Stimulated activated CD4-positive, alpha-beta T cell treated with anti-CD3 and anti-CD28 coated beads, TNF-alpha, amount 100 ng/mL, for 1 hour (primary cell): ENCODE measurements at regions not wholly inside any gene's neighbourhood (a gene's known extent, or its start where the extent isn't known, plus 50 kb on each side); places are given as distances from the start of the nearest gene placed in this dataset.
"Not testable (repeated sequence)": the region's sequence is repeated elsewhere in the genome, so short reads cannot be mapped to it uniquely, and the experiment has no call there.

Experiments used
- DNase-seq, 3 donors: peaks; one replicate each; pipeline ENCODE4 v3.0.0-alpha.2; 2020; ENCODE audit warnings: low read depth in 3 of 3, low spot score in 1 of 3

- DNase-seq, result no peak
Measured at GRCh38 chr3:103851793-103852192, 1417.0 kb downstream of the ZPLD1 start.

DNA sequence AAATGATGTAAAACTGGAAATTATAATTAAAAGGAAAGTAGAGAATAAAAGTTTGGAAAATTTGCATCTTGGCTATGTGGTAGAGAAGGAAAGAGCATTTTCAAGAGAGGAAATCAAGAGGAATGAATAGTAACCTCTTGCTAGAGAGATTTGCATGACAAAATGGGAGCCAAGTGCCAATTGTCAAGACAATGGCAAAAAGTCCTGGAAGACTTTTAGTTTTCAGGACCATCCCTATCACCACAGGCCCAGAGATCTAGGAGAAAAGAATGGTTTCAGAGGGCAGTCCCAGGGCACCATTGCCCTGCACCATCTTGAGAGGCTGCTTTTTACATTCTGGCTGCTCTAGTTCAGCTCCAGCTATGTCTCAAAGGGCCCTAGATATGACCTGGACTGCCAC is 1427.6 kb downstream of the ZPLD1 start:
- no peak for DNase-seq

- no peak for DNase-seq
Measured at GRCh38 chr3:103863381-103863780, 1428.6 kb downstream of the ZPLD1 start.

DNA sequence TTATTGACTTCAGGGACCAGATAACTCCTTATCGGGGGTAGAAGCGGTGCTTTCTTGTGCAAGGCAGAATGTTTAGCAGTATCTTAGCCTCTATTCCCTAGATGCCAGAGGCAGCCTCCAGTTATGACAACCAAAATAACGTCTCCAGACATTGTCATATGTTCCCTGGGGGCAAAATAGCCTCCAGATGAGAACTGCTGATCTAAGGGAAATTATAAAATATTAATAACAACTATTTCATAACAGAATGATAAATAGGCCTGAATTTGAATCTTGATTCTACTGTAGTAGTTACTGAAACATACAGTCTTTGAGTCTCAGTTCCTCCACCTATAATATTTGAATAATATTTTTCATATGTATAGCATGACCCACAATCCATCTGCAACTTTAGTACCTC is 1431.3 kb downstream of the ZPLD1 start:
- DNase-seq, result no peak

DNA sequence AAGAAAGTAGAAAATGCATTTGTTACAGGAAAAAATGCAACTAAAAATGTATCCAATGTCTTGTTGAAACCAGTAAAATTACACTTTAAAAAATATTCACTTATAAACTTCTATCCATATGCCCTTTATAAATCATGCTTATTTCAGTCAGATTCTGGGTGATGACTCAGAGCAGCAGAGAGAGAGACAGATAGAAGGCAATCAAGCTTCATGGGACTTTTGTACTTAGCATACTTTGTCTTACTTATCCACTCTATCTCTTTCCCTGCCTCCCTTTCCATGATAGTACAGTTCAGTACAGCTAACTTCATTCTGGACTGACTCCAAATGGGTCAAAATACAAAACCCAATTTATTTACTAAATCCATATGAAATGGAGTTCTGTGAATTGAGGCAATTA is 1438.2 kb downstream of the ZPLD1 start:
- no peak for DNase-seq

GRCh38 chr3:103873897-103874545 is 1439.2 kb downstream of the ZPLD1 start:
- no peak for DNase-seq

GRCh38 chr3:103881809-103882208 is 1447.0 kb downstream of the ZPLD1 start:
- not testable (repeated sequence) for DNase-seq

GRCh38 chr3:103889675-103890074 is 1454.9 kb downstream of the ZPLD1 start:
- no peak for DNase-seq

DNA sequence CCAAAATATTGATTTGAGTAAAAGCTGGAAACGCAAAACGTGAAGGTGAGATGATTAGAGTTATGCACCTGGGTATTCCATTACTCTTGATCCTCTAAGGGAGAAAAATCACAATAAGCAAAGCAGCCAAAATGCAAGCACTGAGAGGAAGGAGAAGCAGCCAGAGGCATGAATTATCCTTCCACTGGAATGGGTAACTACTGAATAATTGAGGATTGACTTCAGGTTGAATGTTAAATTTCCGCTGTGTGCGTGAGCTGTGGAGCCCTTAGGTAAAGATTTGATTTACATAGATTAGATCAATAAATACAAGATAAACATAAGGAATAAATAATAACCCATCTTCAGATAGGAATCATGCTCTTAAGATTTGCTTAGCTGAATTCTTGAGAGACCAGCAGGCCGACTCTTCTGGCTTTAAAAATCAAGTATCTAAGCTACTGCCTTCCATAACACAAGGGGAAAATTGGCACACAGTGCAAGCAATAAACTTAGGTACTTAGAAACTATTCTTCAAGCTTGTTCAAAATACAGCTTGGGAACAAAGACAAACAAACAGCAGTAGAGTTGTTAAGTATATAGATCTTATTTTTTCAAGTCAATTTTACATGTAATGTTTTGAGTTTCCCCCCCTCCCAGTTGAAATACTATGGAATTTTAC is 1459.5 kb downstream of the ZPLD1 start:
- DNase-seq, result no peak

DNA sequence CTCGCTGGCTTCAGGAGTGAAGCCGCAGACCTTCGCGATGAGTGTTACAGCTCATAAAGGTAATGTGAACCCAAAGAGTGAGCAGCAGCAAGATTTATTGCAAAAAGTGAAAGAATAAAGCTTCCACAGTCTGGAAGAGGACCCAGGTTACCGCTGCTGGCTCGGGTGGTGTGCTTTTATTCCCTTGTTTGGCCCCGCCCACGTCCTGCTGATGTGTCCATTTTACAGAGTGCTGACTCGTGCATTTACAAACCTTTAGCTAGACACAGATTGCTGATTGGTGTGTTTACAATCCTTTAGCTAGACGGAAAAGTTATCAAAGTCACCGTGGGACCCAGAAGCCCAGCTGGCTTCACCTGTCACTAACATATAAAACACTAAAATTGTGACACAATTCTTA is 1464.5 kb downstream of the ZPLD1 start:
- DNase-seq, result no peak

DNA sequence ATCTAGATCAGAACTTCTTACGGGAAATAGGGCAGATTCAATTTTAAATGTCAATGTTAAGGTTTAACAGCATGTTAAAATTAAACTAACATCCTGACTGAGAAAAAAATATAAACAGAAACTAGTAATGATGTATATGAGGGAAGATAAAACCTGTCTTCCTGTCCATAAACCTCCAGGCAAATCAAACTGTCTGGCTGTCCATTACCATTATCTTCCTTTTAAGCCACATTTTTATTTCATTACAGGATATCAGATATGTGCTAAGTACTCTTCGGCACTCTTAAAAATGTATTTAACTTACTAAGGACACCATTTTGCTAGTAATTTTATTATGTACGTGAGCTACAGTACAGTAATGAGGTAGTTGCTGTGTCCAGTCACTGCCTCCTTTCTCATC is 1461.7 kb upstream of the ALCAM start:
- no peak for DNase-seq

DNA sequence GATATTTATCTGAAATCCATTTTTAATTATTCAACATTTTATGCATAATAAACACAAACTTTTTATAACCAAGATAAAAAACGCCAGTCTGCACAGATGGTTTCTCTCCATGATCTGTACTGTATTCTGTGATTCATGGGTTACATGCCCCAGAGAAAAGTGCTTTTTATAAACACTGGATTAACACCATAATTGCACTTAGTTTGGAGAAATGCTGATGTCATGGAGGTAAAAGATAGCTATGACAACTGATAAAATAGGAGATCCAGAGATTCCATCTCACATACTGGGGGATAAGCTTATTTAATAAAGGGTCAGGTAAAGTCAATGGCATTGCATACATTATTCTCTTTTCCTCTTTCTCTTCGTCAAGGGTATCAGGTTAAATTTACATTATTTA is 1460.4 kb upstream of the ALCAM start:
- DNase-seq, result no peak

DNA sequence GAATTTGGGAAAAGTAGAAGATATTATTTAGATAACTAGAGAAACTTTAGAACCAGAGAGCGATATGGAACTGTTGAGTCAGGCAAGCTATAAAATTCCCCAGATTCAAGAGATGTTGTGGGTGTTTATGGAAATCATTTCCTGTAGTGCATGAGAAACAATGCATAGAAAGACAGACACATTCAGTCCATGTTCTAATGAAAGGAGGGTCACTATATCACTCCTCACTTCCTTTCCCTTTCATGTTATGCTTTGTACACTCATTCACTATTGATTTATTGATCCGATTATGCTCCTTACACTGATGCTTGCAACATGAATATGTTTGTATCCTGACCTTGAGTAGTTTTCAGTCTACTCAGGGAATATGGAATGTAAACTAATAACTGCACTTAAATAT is 1459.9 kb upstream of the ALCAM start:
- DNase-seq, result no peak

DNA sequence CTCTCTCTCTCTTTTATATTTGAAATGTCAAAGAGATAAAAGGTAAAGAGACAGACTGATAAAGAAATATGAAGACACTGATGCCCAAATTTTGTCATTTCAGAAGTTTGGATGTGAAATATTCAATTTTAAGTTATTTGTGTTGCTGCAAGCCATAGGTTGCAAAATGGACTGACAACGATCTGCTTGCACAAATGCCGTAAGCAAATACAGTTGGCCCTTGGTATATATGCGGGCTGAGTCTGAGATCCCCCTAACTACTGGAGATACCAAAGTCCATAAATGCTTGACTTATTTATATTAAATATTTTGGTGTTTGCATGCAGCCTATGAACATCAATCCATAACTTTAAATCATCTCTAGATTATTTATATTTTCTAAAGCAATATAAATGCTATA is 1459.1 kb upstream of the ALCAM start:
- no peak for DNase-seq

- DNase-seq, result no peak
Measured at GRCh38 chr3:103909395-103909794, 1457.3 kb upstream of the ALCAM start.

DNA sequence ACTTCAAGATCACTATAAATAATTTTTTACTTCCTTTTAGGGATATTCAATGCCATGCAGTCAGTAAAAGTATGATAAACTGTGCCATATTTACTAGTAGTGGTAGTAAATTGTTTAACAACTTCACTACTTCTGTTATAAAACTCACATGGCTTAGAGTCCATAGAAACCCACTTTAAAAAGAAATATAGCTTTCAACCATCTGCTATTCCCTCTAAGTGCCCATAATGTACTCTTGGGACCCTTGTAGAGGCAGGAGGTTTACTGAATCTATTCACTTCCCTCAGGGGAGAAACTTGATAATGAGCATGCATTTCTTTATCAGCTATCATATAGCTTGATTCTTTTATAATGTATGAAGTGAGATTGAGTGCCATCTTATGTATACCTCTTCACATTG is 1448.4 kb upstream of the ALCAM start:
- no peak for DNase-seq

DNA sequence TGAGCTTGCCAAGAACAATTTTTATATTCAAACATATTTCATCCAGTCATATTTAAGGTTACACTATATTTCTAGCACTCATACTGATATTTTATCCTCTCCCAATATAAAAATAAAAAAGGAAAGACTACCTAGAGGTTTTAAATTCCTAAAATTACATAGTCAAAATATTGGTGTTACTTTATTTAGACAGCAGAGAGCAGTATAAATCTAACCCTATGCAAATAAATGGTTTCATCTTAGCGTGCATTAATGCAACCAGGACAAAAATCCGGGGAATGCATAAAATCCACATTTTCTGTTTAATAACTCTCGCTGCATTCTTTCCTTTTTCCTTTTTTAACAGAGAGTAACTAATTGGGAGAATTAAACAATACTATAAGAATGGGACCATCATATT is 1447.4 kb upstream of the ALCAM start:
- DNase-seq, result no peak

GRCh38 chr3:103923907-103924306 is 1442.8 kb upstream of the ALCAM start:
- DNase-seq, result no peak

DNA sequence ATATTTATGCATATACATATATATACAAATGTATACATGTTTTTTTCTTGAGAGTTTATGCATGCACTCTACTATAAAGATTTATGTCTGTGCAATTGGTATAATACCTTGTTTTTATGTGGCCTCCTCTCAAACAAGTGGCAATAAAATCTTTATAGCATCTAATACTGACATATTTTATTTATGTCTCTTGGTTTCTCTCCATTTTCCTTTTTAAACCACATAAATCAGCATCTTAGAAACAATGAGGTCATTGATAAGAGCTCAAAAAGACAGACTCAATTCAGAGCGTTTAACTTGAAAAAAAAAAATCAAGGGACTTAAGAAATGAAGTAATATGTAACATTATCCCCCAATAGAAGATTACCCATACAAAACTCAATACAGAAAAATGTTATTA is 1442.2 kb upstream of the ALCAM start:
- DNase-seq, result no peak

DNA sequence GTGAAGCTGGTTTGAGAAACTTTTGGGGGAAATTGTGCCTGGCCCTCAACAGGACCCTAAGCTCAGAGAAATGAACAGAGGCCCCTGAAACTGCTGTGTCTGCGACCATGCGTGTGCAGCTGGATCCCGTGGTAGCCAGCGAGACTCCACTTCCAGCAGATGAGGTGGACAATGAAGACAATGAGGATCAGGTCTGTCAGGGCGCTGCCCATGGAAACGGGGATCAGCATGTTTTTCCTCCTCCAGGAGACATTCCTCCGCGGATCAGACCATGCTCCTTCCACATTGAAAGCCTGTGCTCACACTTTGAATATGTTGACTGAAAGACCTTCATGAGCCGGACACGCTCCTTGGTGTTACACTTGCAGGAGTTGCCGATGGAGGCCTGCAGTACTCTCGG is 1439.8 kb upstream of the ALCAM start:
- DNase-seq, result no peak

- DNase-seq, result no peak
Measured at GRCh38 chr3:103927896-103928295, 1438.8 kb upstream of the ALCAM start.

DNA sequence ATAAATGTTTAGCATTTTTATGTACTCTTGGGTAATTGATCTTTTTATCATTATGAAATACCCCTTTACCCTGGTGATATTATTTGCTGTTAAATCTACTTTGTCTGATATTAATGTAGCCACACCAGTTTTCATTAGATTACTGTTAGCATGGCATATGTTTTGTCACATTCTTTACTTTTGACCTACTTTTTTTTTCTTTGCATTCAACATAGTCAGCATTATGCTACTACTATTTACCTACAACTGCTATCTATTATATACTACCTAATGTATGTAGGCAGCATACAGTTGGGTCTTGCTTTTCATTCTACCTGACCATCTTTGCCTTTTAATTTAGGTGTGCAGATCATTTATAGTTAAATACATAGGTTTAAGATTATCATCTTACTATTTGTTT is 1429.6 kb upstream of the ALCAM start:
- no peak for DNase-seq

DNA sequence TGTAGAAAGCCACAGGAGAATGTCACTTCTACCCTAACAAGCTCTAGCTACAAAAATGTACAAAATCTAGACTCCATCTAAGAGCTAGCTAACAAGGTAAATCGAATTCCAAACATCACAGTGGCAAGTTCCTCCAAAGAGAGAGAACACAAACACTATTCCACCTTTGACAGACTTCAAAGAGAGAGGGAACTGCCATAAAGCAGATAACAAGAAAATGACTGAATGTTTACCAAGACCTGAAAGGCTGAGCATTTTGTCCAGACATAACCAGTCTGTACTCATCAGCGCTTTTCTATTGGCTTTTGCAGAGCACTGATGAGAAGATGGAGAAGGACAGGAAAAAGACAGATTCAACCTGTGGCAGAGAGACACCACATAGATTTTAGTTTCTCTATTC is 1419.6 kb upstream of the ALCAM start:
- no peak for DNase-seq
